AG04450 (cell line): ENCODE measurements at regions not wholly inside any gene's neighbourhood (a gene's known extent, or its start where the extent isn't known, plus 50 kb on each side); places are given as distances from the start of the nearest gene placed in this dataset.

Experiments
- CTCF ChIA-PET: fragments of 300-600, 350-600 bp; formaldehyde crosslinking; extraction: SDS; loops from one replicate; lab custom pipeline; 2022; ENCODE audit warnings: antibody characterized with exemption, inconsistent platforms; lab: Charles Lee
- POLR2A ChIA-PET: fragments of 350-600 bp; formaldehyde crosslinking; extraction: SDS; loops from one replicate; lab custom pipeline; 2021; ENCODE audit warnings: antibody characterized with exemption, inconsistent platforms; lab: Yijun Ruan, JAX
- DNase-seq: peaks from one replicate; pipeline ENCODE4 v3.0.0-alpha.2; 2011; ENCODE audit warnings: low read depth, low spot score
- H3K27ac ChIP-seq: one replicate; pipeline ENCODE4 v1.5.1; 2012; ENCODE audit warnings: low read depth, low read length, control low read depth
- H3K27me3 ChIP-seq: one replicate; pipeline ENCODE4 v1.6.0; 2012; ENCODE audit warnings: low read length; ENCODE audit not compliant: control insufficient read depth, insufficient read depth
- H3K4me3 ChIP-seq: 2 replicates; pipeline ENCODE4 v1.5.1; 2011; ENCODE audit warnings: mild to moderate bottlenecking, low read depth, low read length, control low read depth
- H3K9me3 ChIP-seq: 2 replicates; pipeline ENCODE4 v1.5.1; 2012; ENCODE audit warnings: low read length; ENCODE audit not compliant: control insufficient read depth, insufficient read depth
- CTCF ChIP-seq: IDR thresholded peaks from 2 replicates; pipeline ENCODE4 v1.5.1; 2011; ENCODE audit warnings: low read depth, low read length, control low read depth, inconsistent platforms

- no peak for DNase-seq
- no peak for TF ChIP-seq CTCF
- Histone ChIP-seq H3K27me3 (no peaks in the 10 kb centered on the region), H3K9me3 (no peaks in the 10 kb centered on the region), H3K4me3 (no peak overlapping the region), H3K27ac (no peak overlapping the region)
- CTCF ChIA-PET, result no interaction called here
- POLR2A ChIA-PET, result no interaction called here
Observed at GRCh38 chr18:39886136-39886535, 2068.9 kb upstream of the PIK3C3 start.

GRCh38 chr18:39872651-39873050 lies 2082.4 kb upstream of the PIK3C3 start:
- Histone ChIP-seq H3K27me3 (no peaks in the 10 kb centered on the region), H3K4me3 (no peak overlapping the region), H3K27ac (no peak overlapping the region), H3K9me3 (no peaks in the 10 kb centered on the region)
- ChIA-PET POLR2A (no interaction called here), CTCF (no interaction called here)
- DNase-seq, result no peak
- TF ChIP-seq CTCF, result no peak

GRCh38 chr18:39871961-39872360 lies 2083.1 kb upstream of the PIK3C3 start:
- ChIA-PET POLR2A (no interaction called here), CTCF (no interaction called here)
- TF ChIP-seq CTCF, result no peak
- no peak for DNase-seq
- H3K4me3 ChIP-seq, result no peak overlapping the region
- no peaks in the 10 kb centered on the region for H3K9me3 ChIP-seq
- H3K27ac ChIP-seq, result no peak overlapping the region
- no peaks in the 10 kb centered on the region for H3K27me3 ChIP-seq

- H3K27me3 ChIP-seq, result no peaks in the 10 kb centered on the region
- no peak overlapping the region for H3K27ac ChIP-seq
- ChIA-PET POLR2A (no interaction called here), CTCF (no interaction called here)
- no peak for TF ChIP-seq CTCF
- no peaks in the 10 kb centered on the region for H3K9me3 ChIP-seq
- no peak for DNase-seq
- no peak overlapping the region for H3K4me3 ChIP-seq
Observed at GRCh38 chr18:39870591-39870990, 2084.4 kb upstream of the PIK3C3 start.

- Histone ChIP-seq H3K27ac (no peak overlapping the region), H3K4me3 (no peak overlapping the region), H3K27me3 (no peaks in the 10 kb centered on the region), H3K9me3 (no peaks in the 10 kb centered on the region)
- no peak for TF ChIP-seq CTCF
- ChIA-PET CTCF (no interaction called here), POLR2A (no interaction called here)
- DNase-seq, result no peak
Observed at GRCh38 chr18:39863916-39864315, 2091.1 kb upstream of the PIK3C3 start.
